ENCODE measurements at regions not wholly inside any gene's neighbourhood (a gene's known extent, or its start where the extent isn't known, plus 50 kb on each side); places are given as distances from the start of the nearest gene placed in this dataset.

- TF ChIP-seq CTCF (tag by site-specific recombination; IDR thresholded peaks at IDR 0.05) = no peak
- no peak for TF ChIP-seq ZNF596 (tag by site-specific recombination; IDR thresholded peaks at IDR 0.05)
- TF ChIP-seq SCRT1 (tag by site-specific recombination; IDR thresholded peaks at IDR 0.05; ENCODE audit: borderline replicate concordance) = no peak
- TF ChIP-seq REST (tag by site-specific recombination; IDR thresholded peaks at IDR 0.05) = no peak
- TF ChIP-seq WT1 (tag by site-specific recombination; IDR thresholded peaks at IDR 0.05) = no peak
- no peak for TF ChIP-seq ZBTB49 (tag by site-specific recombination; IDR thresholded peaks at IDR 0.05; ENCODE audit: low read depth)
- no peak for TF ChIP-seq MYNN (tag by site-specific recombination; IDR thresholded peaks at IDR 0.05; ENCODE audit: borderline replicate concordance)
- no peak for TF ChIP-seq ZNF624 (tag by site-specific recombination; IDR thresholded peaks at IDR 0.05)
- TF ChIP-seq SETDB1 (IDR thresholded peaks at IDR 0.05; ENCODE audit: insufficient read length, low read length) = no peak
- TF ChIP-seq ZFHX2 (tag by site-specific recombination; conservative IDR thresholded peaks at IDR 0.05) = no peak
- no peak for TF ChIP-seq ZNF561 (tag by site-specific recombination; IDR thresholded peaks at IDR 0.05; ENCODE audit: borderline replicate concordance)
Measured at GRCh38 chr6:50285735-50286134, 236.0 kb upstream of the DEFB112 start.

Measured in HEK293 (cell line).